Prostate gland (tissue), 2 donors: ENCODE measurements at regions not wholly inside any gene's neighbourhood (a gene's known extent, or its start where the extent isn't known, plus 50 kb on each side); places are given as distances from the start of the nearest gene placed in this dataset.

Source experiments
- CTCF ChIP-seq, 4 experiments: fragments of 200-600 bp in 2 of 4; fragments of 450-650 bp in 2 of 4; sonication (generic) in 2 of 4; IDR thresholded peaks; 1 replicate in 3 of 4; 2 replicates in 1 of 4; pipeline ENCODE4 v1.5.1; 2016 to 2019; ENCODE audit warnings: antibody characterized with exemption in 4 of 4, mild to moderate bottlenecking in 2 of 4, moderate library complexity in 2 of 4
- POLR2A ChIP-seq: fragments of 450-650 bp; IDR thresholded peaks from one replicate; pipeline ENCODE4 v1.6.1; 2016; ENCODE audit warnings: antibody characterized with exemption, mild to moderate bottlenecking

- TF ChIP-seq CTCF (IDR thresholded peaks at IDR 0.05), result no peak
- TF ChIP-seq POLR2A, result no peak
Measured at GRCh38 chr6:104604685-104605084, 255.0 kb downstream of the HACE1 start.
